NCI-H82 treated with DMSO at 0.1 percent for 48 hours (cell line): ENCODE measurements at regions not wholly inside any gene's neighbourhood (a gene's known extent, or its start where the extent isn't known, plus 50 kb on each side); places are given as distances from the start of the nearest gene placed in this dataset.

Source experiments
- DNase-seq: peaks from one replicate; lab custom pipeline; 2025; ENCODE audit not compliant: unreplicated experiment; lab: John Stamatoyannopoulos, UW

DNA sequence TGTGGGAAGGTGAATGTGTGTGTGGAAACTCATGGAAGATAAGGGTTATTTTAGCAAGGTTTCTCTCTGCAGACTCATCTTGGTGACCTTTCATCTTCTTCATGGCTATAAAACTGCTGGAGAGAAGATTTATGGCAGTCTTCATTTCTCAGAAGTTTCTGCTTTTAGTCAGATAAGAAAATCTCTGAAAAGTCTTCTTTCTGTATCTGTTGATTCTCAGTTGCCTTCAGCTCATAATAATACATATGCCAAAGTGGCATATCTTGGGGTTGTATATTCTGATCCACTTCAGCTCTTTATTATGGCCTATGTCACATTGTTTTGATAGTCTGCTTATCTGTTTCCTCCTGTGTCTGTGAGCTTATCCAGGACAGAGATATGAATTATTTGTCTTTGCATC lies 143.3 kb upstream of the TMTC4 start:
- no peak for DNase-seq

DNA sequence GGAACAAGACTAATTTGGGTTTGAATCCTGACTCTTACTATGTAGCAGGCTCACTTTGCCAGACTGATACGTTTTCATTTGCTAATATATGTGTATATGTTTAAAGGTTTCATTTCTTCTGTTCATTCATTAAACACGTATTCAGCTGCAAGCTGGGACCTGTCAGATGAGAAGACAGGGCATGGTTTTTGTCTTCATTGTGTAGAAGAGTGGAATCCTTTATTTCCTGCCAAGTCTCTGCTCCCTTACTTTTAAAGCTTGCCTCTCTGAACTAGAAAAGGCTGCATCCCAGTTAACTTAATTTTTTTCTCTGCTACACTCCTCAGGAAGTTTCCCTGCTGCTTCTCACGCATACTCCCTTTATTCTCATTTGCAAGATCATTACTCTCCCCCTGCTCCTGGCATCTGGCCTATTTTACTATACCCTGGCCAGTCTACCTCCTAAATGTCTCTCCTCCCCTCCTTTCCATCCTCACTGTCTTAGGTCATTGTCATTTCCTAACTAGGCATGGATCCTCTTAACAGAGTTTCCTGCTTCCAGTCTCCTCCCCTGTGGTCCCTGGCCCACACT lies 141.0 kb upstream of the TMTC4 start:
- no peak for DNase-seq

DNA sequence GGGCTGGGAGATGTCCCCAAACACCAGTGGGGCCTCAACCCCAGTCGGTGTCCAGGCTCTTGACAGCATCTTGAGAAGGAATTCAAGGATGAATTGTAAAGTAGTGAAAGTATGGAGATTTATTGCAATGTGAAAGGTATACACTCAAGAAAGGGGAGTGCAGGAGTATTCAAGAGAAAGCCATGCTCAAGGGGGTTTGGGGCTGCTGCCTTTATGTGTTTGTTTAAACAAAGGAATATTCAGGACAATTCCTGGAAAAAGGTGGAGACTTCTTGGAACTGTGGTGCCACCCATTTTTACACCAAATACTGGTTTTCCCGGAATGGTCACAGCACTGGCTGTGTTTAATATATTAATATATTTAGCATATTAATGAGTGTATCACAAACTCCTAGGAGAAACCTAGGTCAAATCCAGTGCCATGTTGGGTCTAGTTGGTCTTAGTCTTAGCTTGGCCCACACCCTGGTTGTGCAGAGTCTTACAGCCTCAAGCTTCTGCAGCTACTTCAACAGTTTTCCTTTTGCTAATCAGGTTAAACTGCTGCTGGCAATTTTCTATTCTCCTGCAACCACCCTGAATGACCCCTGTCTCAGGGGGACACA lies 138.5 kb upstream of the TMTC4 start:
- no peak for DNase-seq

DNA sequence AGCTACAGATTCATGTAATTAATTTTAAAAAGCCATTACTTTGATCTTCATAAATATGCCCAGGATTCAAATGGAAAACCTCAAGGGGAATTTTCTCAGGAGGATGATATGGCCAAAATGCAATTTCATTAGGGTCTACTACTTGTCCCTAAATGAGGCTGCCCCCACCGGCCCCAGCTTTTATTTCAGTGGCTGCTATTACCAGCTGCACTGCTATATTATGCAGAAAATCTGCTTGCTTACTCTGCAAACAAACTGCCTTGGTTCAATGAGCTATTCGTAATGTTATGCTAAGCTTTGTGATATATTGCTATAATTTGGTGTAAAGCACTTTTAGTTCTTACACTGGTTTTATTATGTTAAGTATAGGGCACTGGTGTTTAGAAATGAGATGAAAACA lies 137.3 kb upstream of the TMTC4 start:
- no peak for DNase-seq

DNA sequence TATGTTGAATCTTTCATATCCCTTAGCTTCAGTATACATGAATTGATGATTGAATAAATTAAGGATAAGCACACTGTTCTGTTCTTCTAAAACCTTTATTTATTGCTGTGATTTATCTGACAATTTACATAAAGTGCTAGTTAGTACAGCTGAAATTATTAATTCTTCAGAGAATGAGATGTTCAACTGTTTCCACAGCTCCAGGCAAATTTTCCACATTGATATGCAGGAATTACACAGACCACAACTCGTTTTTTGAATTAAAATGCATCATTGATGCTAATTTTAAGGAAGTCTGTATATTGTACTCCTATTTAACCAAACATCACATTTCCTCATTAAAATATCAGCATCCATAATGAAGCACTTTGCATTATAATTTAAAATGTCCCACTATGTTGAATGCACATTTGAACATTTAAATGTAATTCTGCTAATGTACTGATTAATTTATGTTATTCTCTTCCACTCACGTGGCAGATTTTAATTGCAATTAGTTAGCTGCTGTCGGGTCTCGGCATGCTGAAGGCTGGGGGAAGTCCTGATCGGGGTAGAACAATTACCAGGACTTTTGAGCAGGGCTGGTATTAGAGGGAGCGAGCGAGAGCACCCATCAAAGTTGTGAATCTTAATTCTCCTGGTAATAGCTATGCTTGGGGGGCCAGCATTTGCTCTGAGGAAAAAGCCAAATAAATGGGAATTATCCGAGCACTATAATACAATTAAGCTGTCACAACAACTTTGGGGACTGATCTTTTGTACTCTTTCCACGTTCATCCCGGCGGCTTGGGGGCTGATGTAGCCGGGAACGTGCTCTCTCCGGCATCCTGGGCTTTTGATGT lies 136.7 kb upstream of the TMTC4 start:
- DNase-seq = no peak

DNA sequence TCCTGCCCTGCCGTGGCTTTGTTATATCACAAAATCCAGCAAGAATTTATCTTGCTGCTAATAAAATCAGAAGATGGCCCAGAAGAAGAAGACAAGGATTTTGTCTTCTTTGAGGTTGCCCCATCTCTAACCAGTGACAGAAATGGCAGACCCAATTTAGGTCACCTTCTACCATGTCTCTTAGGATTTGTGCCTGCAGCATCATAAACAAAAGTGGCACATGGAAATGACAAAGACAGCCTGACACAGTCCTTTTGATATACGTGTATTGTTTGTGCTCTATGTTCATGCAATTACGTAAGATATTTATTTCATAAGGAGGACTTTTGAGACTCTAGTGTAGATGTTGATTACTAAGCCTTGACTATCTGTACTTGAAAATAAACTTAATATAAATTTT lies 135.9 kb upstream of the TMTC4 start:
- no peak for DNase-seq

DNA sequence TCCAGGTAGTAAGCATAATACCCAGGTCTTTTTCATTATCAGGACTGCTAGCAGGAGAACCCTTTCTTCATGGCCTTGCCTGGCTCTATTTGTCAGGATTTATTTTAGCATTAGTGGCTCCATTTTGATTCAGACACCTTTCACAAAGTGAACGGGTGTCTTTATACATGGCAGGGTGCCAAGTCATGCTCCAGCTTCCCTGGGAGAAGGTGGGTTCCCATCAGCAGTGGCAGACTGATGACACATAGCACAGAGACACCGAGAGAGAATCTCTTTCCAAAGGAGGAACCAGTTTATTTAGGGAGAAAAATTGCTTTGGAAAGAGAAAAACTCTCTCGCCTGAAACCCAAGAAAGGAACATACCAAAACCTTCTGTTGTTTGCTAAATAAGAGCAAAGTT lies 135.3 kb upstream of the TMTC4 start:
- no peak for DNase-seq

DNA sequence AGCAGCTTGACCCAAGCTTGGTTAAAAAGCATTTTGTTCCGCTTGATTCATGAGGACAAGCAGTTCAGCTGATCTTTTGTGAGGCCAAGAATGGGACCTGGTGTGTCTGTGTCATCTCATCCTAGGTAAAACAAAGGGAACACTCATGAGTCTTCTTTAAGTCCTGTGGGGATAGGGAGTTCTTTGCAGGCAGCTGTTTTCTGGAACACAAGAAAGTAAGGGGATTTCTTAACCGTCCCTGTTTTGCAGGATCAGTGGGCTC lies 134.5 kb upstream of the TMTC4 start:
- DNase-seq = no peak

DNA sequence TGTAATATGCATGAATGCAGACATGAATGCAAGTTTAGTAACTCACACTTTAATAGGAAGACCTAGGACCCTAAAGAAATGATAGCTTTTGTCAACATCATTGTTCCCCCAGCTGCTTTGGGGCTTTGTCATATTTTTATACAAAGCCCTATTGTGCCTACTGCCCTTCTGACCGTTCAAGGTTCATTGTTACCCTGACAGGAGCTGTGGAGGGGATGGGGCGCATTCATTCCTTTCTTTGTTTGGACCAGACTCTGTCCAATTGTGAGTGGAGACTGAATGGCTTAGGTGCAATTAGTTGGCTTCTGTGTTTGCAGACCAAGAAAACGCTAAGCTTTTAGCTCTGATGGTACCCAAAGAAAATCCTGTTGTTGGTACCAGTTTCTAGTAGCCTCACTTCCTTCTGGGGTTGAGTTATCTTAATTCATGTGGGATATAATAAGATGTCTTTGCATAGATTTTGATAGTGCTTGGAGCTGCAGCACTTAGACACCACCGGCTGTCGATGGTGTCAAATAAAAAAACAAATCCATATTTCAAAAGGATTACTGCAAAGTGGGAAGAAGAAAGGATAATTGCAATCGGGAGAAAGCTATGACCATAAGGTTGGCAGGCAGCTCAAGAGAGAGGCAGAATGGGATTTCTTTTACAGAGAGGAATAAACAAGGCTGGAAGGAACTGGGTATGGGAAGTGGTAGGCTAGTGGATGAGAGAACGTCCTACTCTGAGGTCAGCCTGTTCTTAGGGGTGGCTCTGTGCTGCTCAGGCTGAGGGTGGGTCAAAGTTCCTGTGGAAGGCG lies 133.9 kb upstream of the TMTC4 start:
- no peak for DNase-seq

DNA sequence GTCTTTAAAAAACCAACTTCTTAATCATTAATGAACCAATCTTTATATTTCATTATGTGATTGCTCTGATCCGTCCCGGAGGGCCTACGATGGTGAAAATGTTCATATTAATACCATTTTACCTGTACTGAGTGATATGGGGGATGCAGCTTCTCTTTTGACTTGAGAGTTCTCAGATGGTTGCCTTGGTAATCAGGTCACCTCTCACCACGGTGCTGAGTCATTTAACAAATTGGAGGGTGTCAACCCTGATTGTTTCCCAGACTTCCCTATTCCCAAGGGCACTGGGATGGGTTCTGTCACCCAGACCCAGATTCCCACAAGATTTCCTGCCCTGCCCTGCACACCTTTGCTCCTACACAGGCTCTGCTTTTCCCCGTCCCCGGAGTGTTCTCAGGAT lies 128.5 kb upstream of the TMTC4 start:
- no peak for DNase-seq

DNA sequence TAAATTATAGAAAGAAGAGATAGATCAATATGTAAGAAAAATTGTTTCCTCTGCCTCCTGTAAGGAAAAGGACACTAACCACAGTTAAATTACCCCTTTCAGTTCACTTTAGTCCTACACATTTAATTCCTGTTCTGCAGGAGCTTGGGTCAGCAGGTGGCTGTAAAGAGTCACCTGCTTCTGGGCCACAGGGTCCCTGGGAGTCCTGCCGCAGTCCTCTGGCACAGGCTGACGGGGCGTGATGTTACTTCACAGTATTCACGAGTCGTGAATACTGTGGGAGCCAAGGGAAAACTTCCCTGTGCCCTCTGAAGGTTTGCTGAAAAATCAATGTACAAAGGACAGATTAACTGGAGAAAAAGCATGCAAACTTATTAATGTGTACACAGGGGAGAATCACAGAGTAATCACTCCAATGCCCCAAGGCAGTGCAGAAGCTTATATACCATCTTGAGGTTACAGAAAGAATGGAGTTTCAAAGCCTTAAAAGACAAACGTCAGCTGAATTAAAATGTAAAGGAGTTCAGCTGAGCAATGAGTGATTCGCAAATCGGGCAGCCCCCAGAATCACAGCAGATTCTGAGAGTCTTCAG lies 125.8 kb upstream of the TMTC4 start:
- DNase-seq = no peak

DNA sequence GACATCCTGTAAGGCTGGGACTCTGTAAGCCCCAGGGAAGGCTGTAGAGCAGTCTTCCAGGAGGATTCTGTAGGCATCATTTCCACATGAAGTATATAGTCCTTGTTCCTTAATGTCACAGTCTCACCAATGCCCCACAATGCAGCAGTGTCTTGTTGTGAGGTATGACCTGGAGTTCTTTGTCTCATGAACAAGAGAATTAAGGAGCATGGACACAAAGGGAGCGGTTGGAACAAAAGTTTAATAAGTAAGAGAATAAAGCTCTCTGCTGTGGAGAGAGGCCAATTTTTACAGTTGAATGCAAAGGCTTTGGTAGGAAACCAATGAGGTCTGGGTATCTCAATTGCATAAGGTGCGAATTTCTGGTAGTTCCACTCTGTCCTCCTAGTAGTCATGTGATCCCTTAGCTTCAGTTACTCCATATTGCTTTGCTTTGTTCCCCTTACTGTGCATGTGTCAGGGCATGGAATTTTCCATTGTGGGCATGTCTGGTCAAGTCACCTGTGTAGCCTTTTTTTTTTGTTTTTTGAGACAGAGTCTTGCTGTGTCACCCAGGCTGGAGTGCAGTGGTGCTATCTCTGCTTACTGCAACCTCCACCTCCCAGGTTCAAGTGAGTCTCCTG lies 124.3 kb upstream of the TMTC4 start:
- DNase-seq = no peak

DNA sequence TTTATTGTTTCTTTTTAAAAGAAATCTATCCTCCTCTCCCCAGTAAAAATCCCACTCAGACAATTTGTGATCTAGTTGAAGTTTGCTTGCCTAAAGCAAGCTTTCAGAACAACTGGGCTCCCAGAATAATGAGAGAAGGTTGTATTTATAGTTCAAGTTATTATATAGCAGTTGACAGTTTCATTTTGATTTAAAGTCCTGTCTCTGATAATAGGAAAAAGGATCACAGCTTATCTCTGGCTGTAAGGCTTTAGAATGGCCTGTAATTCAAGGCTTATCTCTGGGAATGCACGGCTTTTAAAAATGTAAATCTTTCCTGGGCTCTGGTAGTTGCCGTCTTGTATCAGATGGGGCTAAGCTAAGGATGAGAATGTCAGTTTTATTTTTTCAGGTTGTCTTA lies 123.3 kb upstream of the TMTC4 start:
- DNase-seq = peak; percentile 11

DNA sequence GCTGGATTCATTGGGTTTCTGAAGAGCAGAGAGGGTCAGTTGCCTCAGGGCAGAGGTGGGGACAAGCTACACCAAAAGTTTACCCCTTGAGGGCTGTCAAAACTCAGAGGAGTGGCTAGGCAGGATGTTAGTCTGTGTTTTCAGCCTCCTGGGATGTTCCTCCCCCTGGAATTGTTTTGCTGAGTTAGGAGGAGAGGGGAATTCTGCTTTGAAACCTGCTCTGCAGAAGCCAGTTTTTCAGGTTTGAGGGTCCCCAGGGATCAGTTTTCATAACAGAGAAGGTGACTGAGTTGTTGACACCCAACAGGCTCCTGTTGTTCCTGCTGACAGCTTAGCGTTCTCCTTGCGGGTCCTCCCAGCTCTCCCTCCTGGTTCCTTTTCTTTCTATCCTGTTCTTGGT lies 121.9 kb upstream of the TMTC4 start:
- DNase-seq = no peak

DNA sequence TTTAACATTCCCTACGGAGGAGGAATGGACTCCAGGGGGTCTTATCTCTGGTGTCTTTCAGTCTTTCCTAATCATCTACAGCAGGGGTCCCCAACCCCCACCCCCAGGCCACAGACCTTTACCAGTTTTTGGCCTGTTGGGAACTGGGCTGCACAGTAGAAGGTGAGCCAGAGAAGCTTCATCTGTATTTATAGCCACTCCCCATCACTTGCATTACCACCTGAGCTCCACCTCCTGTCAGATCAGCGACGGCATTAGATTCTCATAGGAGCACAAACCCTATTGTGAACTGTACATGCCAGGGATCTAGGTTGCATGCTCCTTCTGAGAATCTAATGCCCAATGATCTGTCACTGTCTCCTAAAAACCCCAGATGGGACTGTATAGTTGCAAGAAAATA lies 120.0 kb upstream of the TMTC4 start:
- DNase-seq = no peak

DNA sequence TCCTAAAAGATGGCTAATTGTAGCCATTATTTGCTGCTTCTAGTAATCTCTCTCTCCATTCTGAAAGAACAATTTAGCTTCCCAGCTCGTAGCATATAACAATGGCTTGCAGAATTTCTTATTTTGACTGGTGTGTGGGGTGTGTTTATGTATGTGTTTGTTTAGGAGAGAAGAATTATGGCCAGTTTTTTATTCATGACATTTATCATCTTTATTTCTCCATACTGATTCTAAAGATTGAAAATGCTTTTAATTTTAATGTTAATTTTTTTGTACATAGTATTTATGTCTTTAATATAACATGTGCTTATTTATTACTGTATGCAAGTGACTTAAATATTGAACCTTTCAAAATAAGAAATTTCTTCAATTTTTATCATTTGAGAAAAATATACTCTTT lies 115.8 kb upstream of the TMTC4 start:
- no peak for DNase-seq

DNA sequence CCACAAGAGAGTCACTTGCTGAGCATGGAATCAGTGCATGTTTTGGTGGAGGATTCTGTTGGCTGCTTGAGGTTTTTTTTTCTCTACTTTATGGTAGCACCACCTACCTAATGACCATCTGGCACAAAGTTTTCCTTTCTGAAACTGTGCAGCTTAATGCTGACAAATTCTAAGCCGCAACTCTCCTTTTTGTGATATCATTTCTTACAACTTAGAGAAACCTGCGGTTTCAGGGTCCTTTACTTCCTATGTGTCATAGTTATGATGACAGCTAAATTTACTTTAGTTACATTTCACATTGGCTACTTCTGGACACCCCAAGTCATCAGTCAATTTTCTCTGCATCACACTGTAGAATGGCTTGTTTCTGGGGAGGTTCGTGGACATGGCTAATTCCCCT lies 115.4 kb upstream of the TMTC4 start:
- DNase-seq = no peak

DNA sequence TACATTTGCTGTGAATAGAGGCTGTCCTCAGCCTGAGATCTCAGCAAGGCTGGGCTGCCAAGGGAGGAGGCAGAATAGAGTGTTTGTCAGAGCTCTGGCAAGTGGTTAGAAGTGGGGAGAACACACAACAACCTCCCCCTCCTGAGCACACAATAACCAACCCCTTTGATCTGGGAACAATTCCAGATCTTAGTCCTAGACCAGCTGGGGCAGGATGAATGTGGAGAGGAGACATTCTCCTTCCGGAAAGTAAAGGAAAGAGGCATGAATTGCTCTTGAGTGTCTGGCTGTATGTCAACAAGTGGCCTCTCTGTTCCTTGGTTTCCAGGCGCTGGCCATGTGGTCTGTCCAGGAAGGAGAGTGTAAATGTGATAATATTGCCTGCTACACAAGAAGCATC lies 114.9 kb upstream of the TMTC4 start:
- DNase-seq = no peak

DNA sequence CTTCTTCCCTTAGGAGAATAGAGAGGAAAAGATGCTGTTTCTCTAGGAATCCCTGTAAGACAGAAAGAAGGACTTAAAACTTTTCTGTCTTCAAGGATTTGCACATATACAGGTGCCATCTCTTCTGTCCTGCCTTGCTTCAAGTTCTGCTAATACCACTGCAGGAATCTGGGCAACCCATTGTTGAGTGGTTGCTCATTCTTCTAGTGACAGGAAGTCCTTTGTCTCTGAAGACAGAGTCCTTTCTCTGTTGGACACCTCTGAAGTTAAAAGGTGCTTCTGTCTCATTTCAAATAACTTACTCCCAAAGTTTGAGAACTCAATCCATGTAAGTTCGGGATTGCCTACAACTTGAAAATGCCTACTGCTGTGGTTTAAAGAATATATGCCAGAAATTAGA lies 114.4 kb upstream of the TMTC4 start:
- DNase-seq = no peak

DNA sequence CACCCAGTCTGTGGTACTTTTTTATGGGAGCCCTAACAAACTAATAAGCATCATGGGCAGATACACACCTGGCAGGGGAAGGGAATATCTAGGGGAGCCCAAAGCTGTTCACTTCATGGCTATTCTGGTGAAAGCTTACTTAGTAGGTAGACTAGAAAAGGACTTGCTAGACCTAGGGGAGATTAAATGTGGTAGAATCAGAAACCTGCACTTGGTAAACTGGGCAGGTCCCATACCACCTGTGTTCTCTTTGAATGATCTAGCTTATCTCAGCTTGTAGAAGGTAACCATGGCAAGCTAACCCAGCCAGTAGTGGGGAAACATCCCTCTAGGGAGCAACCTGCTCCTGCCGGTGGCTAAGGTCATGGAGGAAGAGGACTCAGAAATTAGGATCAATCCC lies 113.9 kb upstream of the TMTC4 start:
- DNase-seq = no peak

DNA sequence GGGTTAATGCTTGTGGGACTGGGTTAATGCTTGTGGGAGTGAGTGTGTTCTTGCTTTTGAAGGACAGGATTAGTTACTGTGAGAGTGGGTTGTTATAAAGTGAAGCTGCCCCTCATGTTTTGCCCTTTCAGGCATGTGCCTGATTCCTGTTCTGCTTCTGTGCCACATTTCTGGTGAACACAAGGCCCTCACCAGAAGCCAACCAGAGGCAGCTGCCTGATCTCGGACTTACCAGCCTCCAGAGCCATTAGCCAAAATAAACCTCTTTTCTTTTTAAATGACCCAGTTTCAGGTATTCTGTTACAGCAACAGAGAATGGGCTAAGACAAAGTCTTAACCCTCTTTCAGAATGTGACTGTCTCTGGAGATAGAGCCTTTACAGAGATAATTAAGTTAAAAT lies 113.3 kb upstream of the TMTC4 start:
- no peak for DNase-seq
